ENCODE measurements at regions not wholly inside any gene's neighbourhood (a gene's known extent, or its start where the extent isn't known, plus 50 kb on each side); places are given as distances from the start of the nearest gene placed in this dataset.

DNA sequence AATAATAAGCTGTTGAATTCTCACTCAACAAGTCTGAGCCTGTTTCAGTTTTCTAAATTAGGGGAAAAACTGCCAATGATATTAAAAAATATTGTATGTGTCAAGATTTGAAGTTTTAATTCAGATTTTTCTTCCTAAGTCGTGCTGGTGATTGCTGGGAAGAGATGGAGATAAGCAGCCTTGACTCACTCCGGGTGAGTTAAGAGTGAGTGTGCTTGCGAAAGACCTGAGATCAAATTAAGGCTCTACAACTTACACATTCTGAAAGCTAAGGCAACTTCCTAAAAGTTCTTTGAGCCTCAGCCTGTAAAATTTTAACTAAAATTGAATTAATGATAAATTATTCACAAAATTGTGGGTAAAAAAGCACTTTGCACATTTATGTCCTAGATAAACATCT is 1441.2 kb downstream of the PCDH7 start:
- no peaks in the 10 kb centered on the region for H3K4me1 Mint-ChIP-seq (ENCODE audit: unreplicated experiment)
- no peaks in the 10 kb centered on the region for H3K36me3 Mint-ChIP-seq
- DNase-seq (ENCODE audit: extremely low spot score, unreplicated experiment), result no peak
- TF ChIP-seq, protein P1, sequence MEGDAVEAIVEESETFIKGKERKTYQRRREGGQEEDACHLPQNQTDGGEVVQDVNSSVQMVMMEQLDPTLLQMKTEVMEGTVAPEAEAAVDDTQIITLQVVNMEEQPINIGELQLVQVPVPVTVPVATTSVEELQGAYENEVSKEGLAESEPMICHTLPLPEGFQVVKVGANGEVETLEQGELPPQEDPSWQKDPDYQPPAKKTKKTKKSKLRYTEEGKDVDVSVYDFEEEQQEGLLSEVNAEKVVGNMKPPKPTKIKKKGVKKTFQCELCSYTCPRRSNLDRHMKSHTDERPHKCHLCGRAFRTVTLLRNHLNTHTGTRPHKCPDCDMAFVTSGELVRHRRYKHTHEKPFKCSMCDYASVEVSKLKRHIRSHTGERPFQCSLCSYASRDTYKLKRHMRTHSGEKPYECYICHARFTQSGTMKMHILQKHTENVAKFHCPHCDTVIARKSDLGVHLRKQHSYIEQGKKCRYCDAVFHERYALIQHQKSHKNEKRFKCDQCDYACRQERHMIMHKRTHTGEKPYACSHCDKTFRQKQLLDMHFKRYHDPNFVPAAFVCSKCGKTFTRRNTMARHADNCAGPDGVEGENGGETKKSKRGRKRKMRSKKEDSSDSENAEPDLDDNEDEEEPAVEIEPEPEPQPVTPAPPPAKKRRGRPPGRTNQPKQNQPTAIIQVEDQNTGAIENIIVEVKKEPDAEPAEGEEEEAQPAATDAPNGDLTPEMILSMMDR (conservative IDR thresholded peaks at IDR 0.05), result no peak
- no peaks in the 10 kb centered on the region for H3K9me3 Mint-ChIP-seq
- no peaks in the 10 kb centered on the region for H3K27me3 Mint-ChIP-seq
- no peak overlapping the region for H3K4me3 Mint-ChIP-seq
- H3K27ac Mint-ChIP-seq, result no peak overlapping the region

DNA sequence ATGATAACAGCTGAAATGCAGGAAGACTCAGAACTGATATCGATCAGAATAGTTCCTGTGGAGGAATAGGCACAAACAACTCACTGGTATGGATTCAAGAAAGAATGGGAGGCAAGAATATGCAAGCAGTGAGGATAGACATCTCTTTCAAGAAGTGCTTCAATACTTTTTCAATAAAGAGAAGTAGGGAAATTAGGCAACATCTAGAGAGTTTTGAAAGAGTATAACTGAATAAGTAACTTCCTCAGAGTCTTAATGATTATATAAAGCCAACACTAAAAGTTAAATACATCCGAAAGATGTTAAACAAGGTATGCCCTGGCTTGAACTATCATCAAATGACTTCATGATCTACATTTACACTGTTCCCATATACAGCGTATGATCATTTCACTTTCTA is 1443.0 kb downstream of the PCDH7 start:
- H3K4me1 Mint-ChIP-seq (ENCODE audit: unreplicated experiment), result no peaks in the 10 kb centered on the region
- no peak for DNase-seq (ENCODE audit: extremely low spot score, unreplicated experiment)
- H3K27me3 Mint-ChIP-seq, result no peaks in the 10 kb centered on the region
- TF ChIP-seq, protein P1 (conservative IDR thresholded peaks at IDR 0.05), result no peak
- H3K36me3 Mint-ChIP-seq, result no peaks in the 10 kb centered on the region
- no peak overlapping the region for H3K4me3 Mint-ChIP-seq
- no peaks in the 10 kb centered on the region for H3K9me3 Mint-ChIP-seq
- H3K27ac Mint-ChIP-seq, result no peak overlapping the region

DNA sequence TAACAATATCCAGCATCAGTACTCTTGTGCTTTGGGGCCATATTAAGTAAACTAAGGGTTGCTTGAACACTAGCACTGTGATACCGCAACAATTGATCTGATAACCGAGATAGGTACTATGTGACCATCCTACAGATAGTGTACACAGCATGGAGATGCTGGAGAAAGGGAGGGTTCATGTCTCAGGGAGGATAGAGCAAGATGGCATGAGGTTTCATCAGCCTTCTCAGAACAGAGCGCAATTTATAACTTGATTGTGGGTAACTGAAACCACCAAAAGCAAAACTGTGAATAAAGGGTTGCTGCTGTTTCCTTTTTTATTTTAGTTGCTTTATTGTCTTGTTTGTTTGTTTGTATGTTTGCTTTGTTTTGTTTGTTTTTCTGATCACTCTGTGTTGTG is 1449.7 kb downstream of the PCDH7 start:
- no peaks in the 10 kb centered on the region for H3K27me3 Mint-ChIP-seq
- H3K9me3 Mint-ChIP-seq, result peaks cover 14% of the 10 kb centered on the region
- no peak overlapping the region for H3K27ac Mint-ChIP-seq
- DNase-seq (ENCODE audit: extremely low spot score, unreplicated experiment), result no peak
- no peaks in the 10 kb centered on the region for H3K4me1 Mint-ChIP-seq (ENCODE audit: unreplicated experiment)
- TF ChIP-seq, protein P1 (conservative IDR thresholded peaks at IDR 0.05), result no peak
- no peaks in the 10 kb centered on the region for H3K36me3 Mint-ChIP-seq
- H3K4me3 Mint-ChIP-seq, result no peak overlapping the region

DNA sequence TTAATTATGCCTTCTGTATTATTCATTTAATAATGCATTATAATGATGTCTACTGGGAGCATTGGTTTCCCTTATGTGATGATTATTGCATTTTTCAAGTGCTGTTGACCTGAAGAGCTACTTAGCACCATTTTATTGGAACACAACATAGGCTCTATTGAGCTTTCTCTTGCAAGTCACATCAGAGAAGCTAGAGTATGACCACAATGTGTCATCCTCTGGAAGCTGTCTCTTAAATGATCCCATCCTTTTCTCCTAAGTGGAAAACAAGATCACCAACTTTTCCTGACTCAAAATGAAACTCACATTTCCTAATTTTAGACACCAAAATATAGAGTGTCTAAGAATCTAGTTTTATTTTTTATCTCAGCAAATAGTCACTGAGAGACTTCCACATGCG is 1451.9 kb downstream of the PCDH7 start:
- no peak overlapping the region for H3K27ac Mint-ChIP-seq
- H3K4me1 Mint-ChIP-seq (ENCODE audit: unreplicated experiment), result no peaks in the 10 kb centered on the region
- H3K4me3 Mint-ChIP-seq, result no peak overlapping the region
- H3K36me3 Mint-ChIP-seq, result no peaks in the 10 kb centered on the region
- peaks cover 16% of the 10 kb centered on the region for H3K9me3 Mint-ChIP-seq
- no peak for DNase-seq (ENCODE audit: extremely low spot score, unreplicated experiment)
- no peaks in the 10 kb centered on the region for H3K27me3 Mint-ChIP-seq
- TF ChIP-seq, protein P1 (conservative IDR thresholded peaks at IDR 0.05), result no peak

DNA sequence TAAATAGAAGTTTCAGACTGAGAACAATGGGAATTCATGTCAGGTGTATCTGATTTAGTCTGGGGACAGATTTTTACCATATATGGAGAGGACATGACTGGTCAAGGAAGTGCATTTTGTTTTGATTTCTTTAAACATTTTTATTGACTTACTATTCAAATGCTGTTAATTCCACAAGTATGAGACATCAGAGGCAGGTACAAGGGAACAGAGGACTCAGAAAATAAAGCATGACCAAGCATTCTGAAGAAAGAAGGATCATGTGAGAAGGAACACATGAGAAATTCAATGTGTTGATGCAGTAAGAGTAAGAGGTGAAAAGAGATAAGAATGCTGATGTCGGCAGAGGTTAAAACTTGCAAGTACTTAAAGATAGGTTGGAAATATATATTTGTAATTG is 1452.6 kb downstream of the PCDH7 start:
- Mint-ChIP-seq H3K4me3 (no peak overlapping the region), H3K27ac (peak overlapping the region; percentile 22), H3K4me1 (ENCODE audit: unreplicated experiment) (no peaks in the 10 kb centered on the region), H3K27me3 (no peaks in the 10 kb centered on the region), H3K36me3 (no peaks in the 10 kb centered on the region), H3K9me3 (peaks cover 18% of the 10 kb centered on the region)
- TF ChIP-seq, protein P1 (conservative IDR thresholded peaks at IDR 0.05), result no peak
- DNase-seq (ENCODE audit: extremely low spot score, unreplicated experiment), result no peak

DNA sequence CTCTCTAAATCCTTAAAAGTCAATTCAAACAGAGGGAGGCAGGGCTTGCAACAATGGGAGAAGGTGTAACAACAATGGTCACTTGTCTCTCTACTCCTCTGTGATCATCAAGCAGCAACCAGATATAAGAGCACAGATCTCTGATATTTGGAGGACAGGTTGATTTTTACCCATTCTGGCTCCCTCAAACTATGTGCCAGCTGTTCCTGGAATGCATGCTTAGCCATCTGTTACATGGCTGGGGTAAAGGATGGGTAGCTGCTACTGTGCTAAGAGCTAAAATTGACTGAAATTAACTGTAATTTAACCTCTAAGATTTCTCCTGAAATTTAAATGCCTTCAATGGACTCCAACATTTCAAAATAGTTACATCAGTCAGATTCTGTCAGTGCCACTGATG is 1459.9 kb downstream of the PCDH7 start:
- H3K27me3 Mint-ChIP-seq, result no peaks in the 10 kb centered on the region
- no peak for DNase-seq (ENCODE audit: extremely low spot score, unreplicated experiment)
- H3K27ac Mint-ChIP-seq, result no peak overlapping the region
- H3K4me3 Mint-ChIP-seq, result no peak overlapping the region
- TF ChIP-seq, protein P1 (conservative IDR thresholded peaks at IDR 0.05), result no peak
- no peaks in the 10 kb centered on the region for H3K36me3 Mint-ChIP-seq
- peaks cover 4% of the 10 kb centered on the region for H3K9me3 Mint-ChIP-seq
- no peaks in the 10 kb centered on the region for H3K4me1 Mint-ChIP-seq (ENCODE audit: unreplicated experiment)

Data from type B pancreatic cell (in vitro differentiated cells).